Transverse colon (tissue), 4 donors: ENCODE measurements at regions not wholly inside any gene's neighbourhood (a gene's known extent, or its start where the extent isn't known, plus 50 kb on each side); places are given as distances from the start of the nearest gene placed in this dataset.
A peak's percentile ranks its signal among the peaks of the same experiment; 100 is the strongest.

ENCODE experiments used
- EP300 ChIP-seq: sonication (generic); formaldehyde crosslinking; IDR thresholded peaks from one replicate; pipeline ENCODE4 v1.6.1; 2017; ENCODE audit warnings: antibody characterized with exemption, low read depth
- POLR2A ChIP-seq: fragments of 450-650 bp; IDR thresholded peaks from one replicate; pipeline ENCODE4 v1.6.1; 2016; ENCODE audit warnings: antibody characterized with exemption, mild to moderate bottlenecking, moderate library complexity
- POLR2AphosphoS5 ChIP-seq, 3 donors: sonication (generic); formaldehyde crosslinking; IDR thresholded peaks; one replicate each; pipeline ENCODE4 v1.6.1; 2016; ENCODE audit warnings: antibody characterized with exemption in 3 of 3
- TF ChIP-seq, protein P1 (sequence below), 5 experiments: fragments of 200-600 bp in 3 of 5; fragments of 450-650 bp in 2 of 5; sonication (generic) in 3 of 5; IDR thresholded peaks; 1 replicate in 2 of 5; 2 replicates in 3 of 5; pipeline ENCODE4 v1.5.1; 2016 to 2017; ENCODE audit warnings: antibody characterized with exemption in 5 of 5, inconsistent platforms in 3 of 5, mild to moderate bottlenecking in 2 of 5, moderate library complexity in 1 of 5

DNA sequence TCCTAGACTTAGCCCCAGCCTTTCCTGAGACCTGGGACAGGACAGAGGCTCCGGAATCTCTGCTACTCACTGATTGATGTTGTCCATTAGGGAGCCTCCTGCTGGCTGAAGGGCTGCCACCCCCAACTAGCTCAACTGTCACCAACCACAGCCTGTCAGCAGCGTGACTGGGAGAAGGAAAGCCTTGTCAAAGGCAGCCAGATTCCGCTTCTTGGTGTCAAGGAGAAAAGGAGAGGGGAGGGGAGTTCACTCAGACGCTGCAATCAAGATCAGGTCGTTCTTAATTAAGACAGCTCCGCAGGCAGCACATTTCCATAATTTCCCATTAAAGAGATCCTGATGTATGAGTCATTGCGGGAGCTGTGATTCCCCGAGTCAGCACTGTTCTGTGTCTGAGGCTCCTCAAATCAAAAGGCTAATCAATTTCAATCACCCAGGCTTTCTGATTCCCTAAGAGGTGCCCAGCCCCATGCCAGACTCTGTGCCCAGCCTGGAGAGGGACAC lies 152.8 kb upstream of the ZBED5 start:
- TF ChIP-seq, protein P1, sequence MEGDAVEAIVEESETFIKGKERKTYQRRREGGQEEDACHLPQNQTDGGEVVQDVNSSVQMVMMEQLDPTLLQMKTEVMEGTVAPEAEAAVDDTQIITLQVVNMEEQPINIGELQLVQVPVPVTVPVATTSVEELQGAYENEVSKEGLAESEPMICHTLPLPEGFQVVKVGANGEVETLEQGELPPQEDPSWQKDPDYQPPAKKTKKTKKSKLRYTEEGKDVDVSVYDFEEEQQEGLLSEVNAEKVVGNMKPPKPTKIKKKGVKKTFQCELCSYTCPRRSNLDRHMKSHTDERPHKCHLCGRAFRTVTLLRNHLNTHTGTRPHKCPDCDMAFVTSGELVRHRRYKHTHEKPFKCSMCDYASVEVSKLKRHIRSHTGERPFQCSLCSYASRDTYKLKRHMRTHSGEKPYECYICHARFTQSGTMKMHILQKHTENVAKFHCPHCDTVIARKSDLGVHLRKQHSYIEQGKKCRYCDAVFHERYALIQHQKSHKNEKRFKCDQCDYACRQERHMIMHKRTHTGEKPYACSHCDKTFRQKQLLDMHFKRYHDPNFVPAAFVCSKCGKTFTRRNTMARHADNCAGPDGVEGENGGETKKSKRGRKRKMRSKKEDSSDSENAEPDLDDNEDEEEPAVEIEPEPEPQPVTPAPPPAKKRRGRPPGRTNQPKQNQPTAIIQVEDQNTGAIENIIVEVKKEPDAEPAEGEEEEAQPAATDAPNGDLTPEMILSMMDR (IDR thresholded peaks at IDR 0.05) = peak; percentile 17 to 47 (median 36)
- no peak for TF ChIP-seq POLR2AphosphoS5 (IDR thresholded peaks at IDR 0.05)
- TF ChIP-seq POLR2A = no peak
- no peak for TF ChIP-seq EP300
